OCI-LY7 (cell line): ENCODE measurements at regions not wholly inside any gene's neighbourhood (a gene's known extent, or its start where the extent isn't known, plus 50 kb on each side); places are given as distances from the start of the nearest gene placed in this dataset.

Experiments
- BruUV-seq: library from RNA; stranded (reverse); fragments of 400-500 nt; replicated peaks from 2 replicates; lab custom pipeline; 2021; lab: Mats Ljungman, UMichigan
- CTCF ChIA-PET: fragments of 300-600 bp; sonication (Branson Sonifier 250); formaldehyde crosslinking; loops from one replicate; lab custom pipeline; 2022; ENCODE audit warnings: antibody characterized with exemption; ENCODE audit not compliant: unreplicated experiment; lab: Charles Lee
- POLR2A ChIA-PET: fragments of 300-600 bp; sonication (Branson Sonifier 250); formaldehyde crosslinking; loops from one replicate; lab custom pipeline; 2022; ENCODE audit warnings: antibody characterized with exemption; lab: Charles Lee
- DNase-seq: peaks from one replicate; pipeline ENCODE4 v3.0.0-alpha.2; 2015; ENCODE audit warnings: low spot score
- H2AFZ ChIP-seq: fragments of 200-600 bp; sonication (generic), shearing (Covaris generic); 2 replicates; pipeline ENCODE4 v1.6.1; 2014; ENCODE audit warnings: mild to moderate bottlenecking, antibody characterized with exemption, low read length, moderate library complexity
- H3K27ac ChIP-seq: fragments of 200-600 bp; sonication (generic); 2 replicates; pipeline ENCODE4 v1.5.1; 2014; ENCODE audit warnings: mixed run types, low read depth, mild to moderate bottlenecking, moderate library complexity, low read length, inconsistent platforms; ENCODE audit not compliant: poor library complexity, severe bottlenecking
- H3K36me3 ChIP-seq: fragments of 200-600 bp; sonication (generic); 2 replicates; pipeline ENCODE4 v1.6.1; 2014; ENCODE audit warnings: mild to moderate bottlenecking, antibody characterized with exemption, low read length, moderate library complexity, mixed read lengths; ENCODE audit not compliant: insufficient read depth
- H3K4me1 ChIP-seq: fragments of 200-600 bp; sonication (generic); 2 replicates; pipeline ENCODE4 v1.5.1; 2014; ENCODE audit warnings: mild to moderate bottlenecking, low read length; ENCODE audit not compliant: insufficient read depth, poor library complexity, severe bottlenecking
- H3K4me2 ChIP-seq: fragments of 200-600 bp; sonication (generic); 2 replicates; pipeline ENCODE4 v1.6.1; 2014; ENCODE audit warnings: mild to moderate bottlenecking, low read length
- H3K4me3 ChIP-seq: fragments of 200-600 bp; sonication (generic); 2 replicates; pipeline ENCODE4 v1.5.1; 2014; ENCODE audit warnings: mild to moderate bottlenecking, low read depth, low read length; ENCODE audit not compliant: poor library complexity, severe bottlenecking
- H3K79me2 ChIP-seq: fragments of 200-600 bp; sonication (generic); 2 replicates; pipeline ENCODE4 v1.6.1; 2016; ENCODE audit warnings: low read depth, mild to moderate bottlenecking, low read length, moderate library complexity, mixed read lengths; ENCODE audit not compliant: insufficient read depth
- H3K9me2 ChIP-seq: fragments of 200-600 bp; sonication (generic); 2 replicates; pipeline ENCODE4 v1.6.1; 2016; ENCODE audit warnings: mild to moderate bottlenecking, low read length, mixed read lengths; ENCODE audit not compliant: insufficient read depth
- H3K9me3 ChIP-seq: fragments of 200-600 bp; sonication (generic); 2 replicates; pipeline ENCODE4 v1.6.1; 2014; ENCODE audit warnings: mild to moderate bottlenecking, mixed run types, low read length, mixed read lengths
- H4K20me1 ChIP-seq: fragments of 200-600 bp; sonication (generic); 2 replicates; pipeline ENCODE4 v1.6.1; 2014; ENCODE audit warnings: mild to moderate bottlenecking, antibody characterized with exemption, low read length, moderate library complexity, mixed read lengths; ENCODE audit not compliant: insufficient read depth
- EZH2phosphoT487 ChIP-seq: fragments of 200-600 bp; sonication (generic); IDR thresholded peaks from 2 replicates; pipeline ENCODE4 v1.6.1; 2018; ENCODE audit warnings: low read depth, borderline replicate concordance, mild to moderate bottlenecking, mixed run types, antibody characterized with exemption, low read length, moderate library complexity, mixed read lengths
- intact Hi-C: fragments of 100-400 bp; cut with micrococcal nuclease; formaldehyde crosslinking; loops from one replicate; pipeline ENCODE4 v1.10.0; 2022; ENCODE audit not compliant: unreplicated experiment
- TF ChIP-seq, protein P1 (sequence below): fragments of 200-600 bp; sonication (generic); conservative IDR thresholded peaks from 2 replicates; pipeline ENCODE4 v1.5.1; 2014; ENCODE audit warnings: mild to moderate bottlenecking, antibody characterized with exemption, low read length, moderate library complexity, mixed read lengths

DNA sequence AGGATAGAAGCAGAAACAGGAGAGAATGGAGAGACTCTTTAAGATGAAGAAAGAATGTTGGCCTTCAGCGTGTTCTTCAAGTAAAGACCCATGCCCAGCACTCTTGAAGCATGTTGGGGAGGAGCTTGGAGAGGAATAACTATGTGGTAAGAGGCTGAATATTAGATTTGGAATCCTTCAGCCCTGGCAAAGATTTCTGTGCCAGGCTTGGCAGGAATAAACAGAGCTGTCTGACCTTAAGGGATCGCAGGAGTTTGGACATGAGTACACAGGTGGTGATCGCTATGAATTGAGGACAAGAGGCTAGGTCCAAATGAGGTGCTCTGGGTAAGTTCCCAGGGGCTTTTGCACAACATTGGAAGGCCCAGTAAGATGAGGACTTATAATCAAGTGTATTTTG is 132.6 kb upstream of the TBL1XR1 start:
- Histone ChIP-seq H2AFZ (no peak overlapping the region), H3K4me3 (no peak overlapping the region), H3K9me2 (no peaks in the 10 kb centered on the region), H3K36me3 (no peaks in the 10 kb centered on the region), H3K9me3 (no peaks in the 10 kb centered on the region), H3K4me2 (no peak overlapping the region), H3K79me2 (no peaks in the 10 kb centered on the region), H3K27ac (no peak overlapping the region), H4K20me1 (no peaks in the 10 kb centered on the region), H3K4me1 (peaks cover 23% of the 10 kb centered on the region)
- CTCF ChIA-PET: interaction anchor here (1.1 kb wide), 1 partner anchor 16 kb away, joined by 4 read pairs; no protein-coding TSS in a partner anchor
- POLR2A ChIA-PET: interaction anchor here (1.3 kb wide), 1 partner anchor 14 kb away, joined by 3 read pairs; no protein-coding TSS in a partner anchor
- no TSS peak for BruUV-seq
- intact Hi-C loops: no loop called here
- no peak for TF ChIP-seq EZH2phosphoT487
- TF ChIP-seq, protein P1, sequence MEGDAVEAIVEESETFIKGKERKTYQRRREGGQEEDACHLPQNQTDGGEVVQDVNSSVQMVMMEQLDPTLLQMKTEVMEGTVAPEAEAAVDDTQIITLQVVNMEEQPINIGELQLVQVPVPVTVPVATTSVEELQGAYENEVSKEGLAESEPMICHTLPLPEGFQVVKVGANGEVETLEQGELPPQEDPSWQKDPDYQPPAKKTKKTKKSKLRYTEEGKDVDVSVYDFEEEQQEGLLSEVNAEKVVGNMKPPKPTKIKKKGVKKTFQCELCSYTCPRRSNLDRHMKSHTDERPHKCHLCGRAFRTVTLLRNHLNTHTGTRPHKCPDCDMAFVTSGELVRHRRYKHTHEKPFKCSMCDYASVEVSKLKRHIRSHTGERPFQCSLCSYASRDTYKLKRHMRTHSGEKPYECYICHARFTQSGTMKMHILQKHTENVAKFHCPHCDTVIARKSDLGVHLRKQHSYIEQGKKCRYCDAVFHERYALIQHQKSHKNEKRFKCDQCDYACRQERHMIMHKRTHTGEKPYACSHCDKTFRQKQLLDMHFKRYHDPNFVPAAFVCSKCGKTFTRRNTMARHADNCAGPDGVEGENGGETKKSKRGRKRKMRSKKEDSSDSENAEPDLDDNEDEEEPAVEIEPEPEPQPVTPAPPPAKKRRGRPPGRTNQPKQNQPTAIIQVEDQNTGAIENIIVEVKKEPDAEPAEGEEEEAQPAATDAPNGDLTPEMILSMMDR: no peak
- no peak for DNase-seq

DNA sequence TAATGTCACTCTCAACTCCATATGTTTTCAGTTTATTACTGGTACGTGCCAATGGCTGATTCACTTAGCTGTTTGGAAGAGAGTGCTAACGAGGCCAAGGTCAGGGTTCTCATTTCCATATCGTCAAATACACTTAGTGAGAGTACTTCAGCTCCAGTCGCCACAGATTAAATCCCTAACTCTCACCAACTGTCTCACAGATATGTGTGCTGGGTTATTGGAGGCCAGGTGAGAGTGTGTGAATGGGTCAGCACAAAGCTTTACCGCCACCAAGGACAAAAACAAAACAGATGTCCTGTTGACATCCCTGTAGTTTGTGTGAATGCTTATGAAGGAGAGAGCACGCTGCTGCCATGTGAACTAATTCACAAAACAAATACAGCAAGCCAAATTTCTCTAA is 133.5 kb upstream of the TBL1XR1 start:
- H3K4me3 ChIP-seq: no peak overlapping the region
- no peaks in the 10 kb centered on the region for H3K36me3 ChIP-seq
- no peak overlapping the region for H3K27ac ChIP-seq
- no peaks in the 10 kb centered on the region for H3K9me2 ChIP-seq
- peaks cover 14% of the 10 kb centered on the region for H3K4me1 ChIP-seq
- no peak overlapping the region for H3K4me2 ChIP-seq
- H2AFZ ChIP-seq: no peak overlapping the region
- H4K20me1 ChIP-seq: no peaks in the 10 kb centered on the region
- no TSS peak for BruUV-seq
- H3K9me3 ChIP-seq: no peaks in the 10 kb centered on the region
- H3K79me2 ChIP-seq: no peaks in the 10 kb centered on the region
- intact Hi-C loops: no loop called here
- DNase-seq: no peak
- TF ChIP-seq EZH2phosphoT487: no peak
- TF ChIP-seq, protein P1: no peak
- ChIA-PET CTCF (interaction anchor here (1.1 kb wide), 1 partner anchor 15 kb away, joined by 4 read pairs; no protein-coding TSS in a partner anchor), POLR2A (interaction anchor here (0.6 to 1.7 kb wide), 5 partner anchors 10 to 312 kb away, joined by 3 to 5 read pairs (median 3); no protein-coding TSS in a partner anchor)

DNA sequence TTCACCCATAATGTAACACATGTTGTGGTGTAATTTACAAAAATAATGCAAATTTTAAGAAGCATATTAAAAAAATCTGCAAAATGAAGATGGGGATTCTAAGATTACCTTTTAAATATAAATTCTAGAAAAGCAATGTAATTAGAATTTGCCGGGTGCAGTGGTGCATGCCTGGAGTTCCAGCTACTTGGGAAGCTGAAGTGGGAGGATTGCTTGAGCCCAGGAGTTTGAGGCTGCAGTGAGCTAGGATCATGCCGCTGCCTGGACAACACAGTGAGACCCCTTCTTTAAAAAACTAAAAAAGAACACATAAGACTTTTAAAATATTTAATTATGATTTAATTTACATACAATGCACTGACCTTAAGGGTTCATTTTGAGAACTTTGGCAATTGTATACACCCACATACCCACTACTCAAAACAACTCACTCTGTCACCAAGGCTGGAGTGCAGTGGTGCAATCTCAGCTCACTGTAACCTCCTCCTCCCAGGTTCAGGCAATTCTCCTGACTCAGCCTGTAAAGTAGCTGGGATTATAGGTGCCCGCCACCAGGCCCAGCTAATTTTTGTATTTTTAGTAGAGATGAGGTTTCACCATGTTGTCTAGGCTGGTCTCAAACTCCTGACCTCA is 134.0 kb upstream of the TBL1XR1 start:
- no peaks in the 10 kb centered on the region for H3K9me3 ChIP-seq
- TF ChIP-seq EZH2phosphoT487: no peak
- TF ChIP-seq, protein P1: no peak
- H2AFZ ChIP-seq: no peak overlapping the region
- BruUV-seq: no TSS peak
- H3K4me1 ChIP-seq: peaks cover 12% of the 10 kb centered on the region
- no peak for DNase-seq
- H3K27ac ChIP-seq: no peak overlapping the region
- intact Hi-C loops: no loop called here
- ChIA-PET CTCF (no interaction called here), POLR2A (interaction anchor here (0.6 to 1.7 kb wide), 4 partner anchors 10 to 410 kb away, joined by 3 to 5 read pairs (median 4); no protein-coding TSS in a partner anchor)
- H3K4me2 ChIP-seq: no peak overlapping the region
- H4K20me1 ChIP-seq: no peaks in the 10 kb centered on the region
- no peak overlapping the region for H3K4me3 ChIP-seq
- H3K36me3 ChIP-seq: no peaks in the 10 kb centered on the region
- no peaks in the 10 kb centered on the region for H3K9me2 ChIP-seq
- no peaks in the 10 kb centered on the region for H3K79me2 ChIP-seq
